ENCODE measurements at regions not wholly inside any gene's neighbourhood (a gene's known extent, or its start where the extent isn't known, plus 50 kb on each side); places are given as distances from the start of the nearest gene placed in this dataset.
A peak's percentile ranks its signal among the peaks of the same experiment; 100 is the strongest.

DNA sequence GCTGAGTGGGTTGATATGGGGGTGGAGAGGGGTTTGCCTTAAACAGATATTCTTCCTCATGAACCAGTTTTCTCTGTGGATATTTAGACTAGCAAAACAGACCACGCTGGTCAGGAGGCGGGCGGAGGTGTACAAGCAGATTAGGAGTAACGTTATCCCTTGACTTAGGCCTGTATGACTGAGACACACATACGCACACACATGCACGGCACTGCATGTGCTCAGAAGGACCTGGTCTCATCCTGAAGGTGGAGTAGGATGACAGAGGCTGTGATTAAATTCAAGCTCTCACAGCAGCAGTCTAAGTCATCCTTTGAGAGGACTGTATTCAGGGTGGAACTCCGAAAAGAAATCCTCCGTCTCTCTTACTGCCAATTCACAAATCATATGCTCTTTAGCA lies 209.7 kb downstream of the DIRAS2 start:
- H3K4me1 ChIP-seq (ENCODE audit: insufficient read depth, poor library complexity, severe bottlenecking), result no peaks in the 10 kb centered on the region
- H3K36me3 ChIP-seq (ENCODE audit: low read depth), result no peaks in the 10 kb centered on the region
- peaks cover 13% of the 10 kb centered on the region for H3K27me3 ChIP-seq (ENCODE audit: insufficient read depth, poor library complexity, severe bottlenecking)
- H3K27ac ChIP-seq (ENCODE audit: poor library complexity, severe bottlenecking), result no peak overlapping the region
- ATAC-seq (ENCODE audit: low read depth) (no peak), DNase-seq (ENCODE audit: low spot score) (no peak)
- H3K4me3 ChIP-seq (ENCODE audit: severe bottlenecking), result no peak overlapping the region
- TF ChIP-seq, protein P1, sequence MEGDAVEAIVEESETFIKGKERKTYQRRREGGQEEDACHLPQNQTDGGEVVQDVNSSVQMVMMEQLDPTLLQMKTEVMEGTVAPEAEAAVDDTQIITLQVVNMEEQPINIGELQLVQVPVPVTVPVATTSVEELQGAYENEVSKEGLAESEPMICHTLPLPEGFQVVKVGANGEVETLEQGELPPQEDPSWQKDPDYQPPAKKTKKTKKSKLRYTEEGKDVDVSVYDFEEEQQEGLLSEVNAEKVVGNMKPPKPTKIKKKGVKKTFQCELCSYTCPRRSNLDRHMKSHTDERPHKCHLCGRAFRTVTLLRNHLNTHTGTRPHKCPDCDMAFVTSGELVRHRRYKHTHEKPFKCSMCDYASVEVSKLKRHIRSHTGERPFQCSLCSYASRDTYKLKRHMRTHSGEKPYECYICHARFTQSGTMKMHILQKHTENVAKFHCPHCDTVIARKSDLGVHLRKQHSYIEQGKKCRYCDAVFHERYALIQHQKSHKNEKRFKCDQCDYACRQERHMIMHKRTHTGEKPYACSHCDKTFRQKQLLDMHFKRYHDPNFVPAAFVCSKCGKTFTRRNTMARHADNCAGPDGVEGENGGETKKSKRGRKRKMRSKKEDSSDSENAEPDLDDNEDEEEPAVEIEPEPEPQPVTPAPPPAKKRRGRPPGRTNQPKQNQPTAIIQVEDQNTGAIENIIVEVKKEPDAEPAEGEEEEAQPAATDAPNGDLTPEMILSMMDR (IDR thresholded peaks at IDR 0.05; ENCODE audit: poor library complexity, severe bottlenecking), result no peak
- no peaks in the 10 kb centered on the region for H3K9me3 ChIP-seq (ENCODE audit: severe bottlenecking)

DNA sequence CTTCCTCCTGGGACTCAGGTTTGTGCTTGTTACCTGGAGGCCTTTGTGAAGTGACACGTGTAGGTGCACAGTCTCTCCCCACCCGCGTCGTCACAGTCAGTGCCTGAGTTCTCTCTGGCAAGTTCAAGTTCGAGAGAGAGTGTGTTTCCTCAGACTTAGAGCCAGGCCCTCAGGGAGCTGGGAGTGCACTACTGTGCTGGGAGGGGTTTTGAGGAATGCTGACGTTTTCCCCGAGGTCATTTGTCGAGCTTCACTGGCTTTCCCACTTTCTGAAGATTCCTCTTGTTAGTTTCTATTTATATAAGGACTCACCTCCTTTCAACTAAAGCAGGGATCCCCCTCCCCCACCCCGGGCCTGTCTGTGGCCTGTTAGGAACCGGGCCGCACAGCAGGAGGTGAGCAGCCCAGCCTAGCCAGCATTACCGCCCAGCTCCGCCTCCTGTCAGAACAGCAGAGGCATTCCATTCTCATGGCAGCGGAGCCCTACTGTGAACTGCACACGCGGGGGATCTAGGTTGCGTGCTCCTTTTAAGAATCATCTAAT lies 209.2 kb downstream of the DIRAS2 start:
- Histone ChIP-seq H3K4me3 (ENCODE audit: severe bottlenecking) (no peak overlapping the region), H3K27me3 (ENCODE audit: insufficient read depth, poor library complexity, severe bottlenecking) (peaks cover 13% of the 10 kb centered on the region), H3K4me1 (ENCODE audit: insufficient read depth, poor library complexity, severe bottlenecking) (no peaks in the 10 kb centered on the region), H3K36me3 (ENCODE audit: low read depth) (no peaks in the 10 kb centered on the region), H3K27ac (ENCODE audit: poor library complexity, severe bottlenecking) (no peak overlapping the region), H3K9me3 (ENCODE audit: severe bottlenecking) (no peaks in the 10 kb centered on the region)
- TF ChIP-seq, protein P1 (IDR thresholded peaks at IDR 0.05; ENCODE audit: poor library complexity, severe bottlenecking), result no peak
- DNase-seq (ENCODE audit: low spot score), result no peak
- peak; percentile 36; the same call in 1 of the 3 replicates for ATAC-seq (ENCODE audit: low read depth)

DNA sequence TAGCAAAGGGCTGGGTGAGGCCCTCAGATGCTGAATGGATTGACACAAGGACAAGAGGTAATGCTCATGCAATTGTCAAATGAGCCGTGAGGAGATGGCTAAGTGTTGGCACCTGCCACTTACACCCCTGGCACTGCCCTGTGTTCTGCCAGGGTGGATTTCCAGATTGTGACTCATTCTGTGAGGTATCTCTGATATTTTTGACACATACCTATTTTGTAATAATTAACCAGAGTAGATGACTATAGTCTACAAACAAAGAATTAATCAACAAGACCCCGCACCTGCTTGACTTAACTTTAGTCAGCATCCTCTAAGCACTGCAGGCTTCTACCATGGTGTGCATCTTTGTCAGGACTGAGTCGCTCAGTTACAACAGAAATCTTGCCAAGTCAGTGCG lies 200.8 kb downstream of the DIRAS2 start:
- H3K4me3 ChIP-seq (ENCODE audit: severe bottlenecking), result no peak overlapping the region
- TF ChIP-seq, protein P1 (IDR thresholded peaks at IDR 0.05; ENCODE audit: poor library complexity, severe bottlenecking), result no peak
- no peak for DNase-seq (ENCODE audit: low spot score)
- ATAC-seq (ENCODE audit: low read depth), result no peak
- H3K9me3 ChIP-seq (ENCODE audit: severe bottlenecking), result no peaks in the 10 kb centered on the region
- peaks cover 10% of the 10 kb centered on the region for H3K27me3 ChIP-seq (ENCODE audit: insufficient read depth, poor library complexity, severe bottlenecking)
- H3K4me1 ChIP-seq (ENCODE audit: insufficient read depth, poor library complexity, severe bottlenecking), result no peaks in the 10 kb centered on the region
- no peaks in the 10 kb centered on the region for H3K36me3 ChIP-seq (ENCODE audit: low read depth)
- no peak overlapping the region for H3K27ac ChIP-seq (ENCODE audit: poor library complexity, severe bottlenecking)

DNA sequence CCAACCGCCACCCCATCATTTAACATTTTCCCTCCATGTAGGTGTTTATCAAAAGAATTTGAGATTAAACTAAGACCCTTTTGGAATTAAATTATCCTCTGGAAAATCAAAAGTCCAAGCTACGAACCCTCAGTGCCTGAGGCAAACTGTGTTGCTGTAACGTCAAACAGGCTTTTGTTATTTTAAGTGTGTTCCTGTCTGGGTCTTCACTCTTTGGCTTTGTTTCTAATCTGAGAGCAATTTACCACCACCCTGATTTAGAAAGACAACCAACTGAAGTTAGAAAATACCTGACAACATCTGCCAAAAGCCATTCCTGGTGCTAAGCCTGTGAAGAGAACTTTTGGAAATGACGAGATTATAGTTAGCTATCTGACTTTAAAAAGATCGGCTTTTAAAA lies 199.9 kb downstream of the DIRAS2 start:
- no peak for ATAC-seq (ENCODE audit: low read depth)

More for the DNA sequence above, 199.9 kb downstream of the DIRAS2 start:
- no peaks in the 10 kb centered on the region for H3K9me3 ChIP-seq (ENCODE audit: severe bottlenecking)
- no peaks in the 10 kb centered on the region for H3K36me3 ChIP-seq (ENCODE audit: low read depth)
- no peak for DNase-seq (ENCODE audit: low spot score)
- TF ChIP-seq, protein P1 (IDR thresholded peaks at IDR 0.05; ENCODE audit: poor library complexity, severe bottlenecking), result no peak
- peaks cover 6% of the 10 kb centered on the region for H3K27me3 ChIP-seq (ENCODE audit: insufficient read depth, poor library complexity, severe bottlenecking)
- no peak overlapping the region for H3K4me3 ChIP-seq (ENCODE audit: severe bottlenecking)
- no peak overlapping the region for H3K27ac ChIP-seq (ENCODE audit: poor library complexity, severe bottlenecking)
- no peaks in the 10 kb centered on the region for H3K4me1 ChIP-seq (ENCODE audit: insufficient read depth, poor library complexity, severe bottlenecking)
